Kidney (tissue), 13 donors: ENCODE measurements at regions not wholly inside any gene's neighbourhood (a gene's known extent, or its start where the extent isn't known, plus 50 kb on each side); places are given as distances from the start of the nearest gene placed in this dataset.

Experiments used
- DNase-seq, 5 donors: peaks; one replicate each; pipeline ENCODE4 v3.0.0-alpha.2; 2013 to 2020
- FAIRE-seq: peaks from 2 replicates; lab custom pipeline; 2012; peaks lifted over from hg19 to GRCh38; lab: Jason Lieb, UNC
- H3K27ac ChIP-seq, 2 donors: one replicate each; pipeline ENCODE4 v1.7.0; 2013; ENCODE audit warnings: low read depth in 2 of 2, low read length in 2 of 2, inconsistent platforms in 1 of 2
- H3K27me3 ChIP-seq: one replicate; pipeline ENCODE4 v1.7.1; 2013; ENCODE audit warnings: low read length, inconsistent platforms; ENCODE audit not compliant: control insufficient read depth, insufficient read depth
- H3K36me3 ChIP-seq, 3 donors: one replicate each; pipeline versions ENCODE4 v1.7.0 to v1.7.1; 2013; ENCODE audit warnings: low read length in 3 of 3, control low read depth in 1 of 3, inconsistent platforms in 1 of 3; ENCODE audit not compliant: insufficient read depth in 3 of 3, control insufficient read depth in 2 of 3
- H3K4me1 ChIP-seq, 3 donors: one replicate each; pipeline versions ENCODE4 v1.7.0 to v1.7.1; 2013; ENCODE audit warnings: low read length in 3 of 3, inconsistent platforms in 1 of 3, low read depth in 1 of 3; ENCODE audit not compliant: control insufficient read depth in 2 of 3, insufficient read depth in 2 of 3
- H3K4me3 ChIP-seq, 3 donors: one replicate each; pipeline versions ENCODE4 v1.7.0 to v1.8.1; 2013; ENCODE audit warnings: low read length in 3 of 3, control low read depth in 1 of 3, inconsistent platforms in 1 of 3
- H3K9ac ChIP-seq, 3 donors: one replicate each; pipeline versions ENCODE4 v1.7.0 to v1.7.1; 2013; ENCODE audit warnings: low read length in 3 of 3, control low read depth in 1 of 3, inconsistent platforms in 1 of 3
- H3K9me3 ChIP-seq, 3 donors: one replicate each; pipeline versions ENCODE4 v1.7.0 to v1.7.1; 2013; ENCODE audit warnings: low read length in 3 of 3, control low read depth in 1 of 3, inconsistent platforms in 1 of 3; ENCODE audit not compliant: control insufficient read depth in 2 of 3, insufficient read depth in 1 of 3
- intact Hi-C: fragments of 100-400 bp; cut with DNase I; formaldehyde crosslinking; loops from one replicate; pipeline ENCODE4 v1.11.1; 2022
- TF ChIP-seq, protein P1 (sequence below): IDR thresholded peaks from 3 replicates; pipeline ENCODE4 v1.5.1; 2012; ENCODE audit warnings: mild to moderate bottlenecking, moderate library complexity, borderline replicate concordance; ENCODE audit not compliant: insufficient read depth; ENCODE audit errors: extremely low read depth
- donor health status: control.
- donor health status: control.
- donor health status: control.
- donor health status: control.
- donor health status: control.
- donor health status: DM: yes; HTN: yes; CAD: no.
- donor health status: Normal renal cell carcinoma (clear cell type).

DNA sequence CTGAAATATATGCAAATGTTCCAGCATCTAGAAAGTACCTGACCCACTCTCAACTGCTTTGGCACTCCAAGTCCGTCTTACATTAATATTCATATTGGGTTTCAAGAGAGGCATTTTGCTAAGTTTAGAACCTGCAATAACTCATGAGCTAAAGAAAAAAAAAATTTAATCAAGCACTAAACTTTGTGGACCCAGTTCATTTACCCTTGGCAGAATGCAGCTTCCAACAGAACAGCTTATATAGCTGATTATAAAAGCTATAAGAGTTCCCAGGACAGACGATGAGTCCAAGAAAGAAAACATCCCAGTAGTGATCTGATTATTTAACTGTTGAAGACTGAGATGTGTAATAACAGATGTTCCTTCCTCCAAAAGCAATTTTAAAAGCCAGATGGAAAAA lies 592.0 kb downstream of the KCNH5 start:
- DNase-seq (no peak), FAIRE-seq (no peak)
- H3K4me1 ChIP-seq: no peaks in the 10 kb centered on the region
- no peaks in the 10 kb centered on the region for H3K27me3 ChIP-seq
- no peaks in the 10 kb centered on the region for H3K36me3 ChIP-seq
- no peaks in the 10 kb centered on the region for H3K9me3 ChIP-seq
- intact Hi-C loops: no loop called here
- no peak overlapping the region for H3K9ac ChIP-seq
- no peak overlapping the region for H3K27ac ChIP-seq
- TF ChIP-seq, protein P1, sequence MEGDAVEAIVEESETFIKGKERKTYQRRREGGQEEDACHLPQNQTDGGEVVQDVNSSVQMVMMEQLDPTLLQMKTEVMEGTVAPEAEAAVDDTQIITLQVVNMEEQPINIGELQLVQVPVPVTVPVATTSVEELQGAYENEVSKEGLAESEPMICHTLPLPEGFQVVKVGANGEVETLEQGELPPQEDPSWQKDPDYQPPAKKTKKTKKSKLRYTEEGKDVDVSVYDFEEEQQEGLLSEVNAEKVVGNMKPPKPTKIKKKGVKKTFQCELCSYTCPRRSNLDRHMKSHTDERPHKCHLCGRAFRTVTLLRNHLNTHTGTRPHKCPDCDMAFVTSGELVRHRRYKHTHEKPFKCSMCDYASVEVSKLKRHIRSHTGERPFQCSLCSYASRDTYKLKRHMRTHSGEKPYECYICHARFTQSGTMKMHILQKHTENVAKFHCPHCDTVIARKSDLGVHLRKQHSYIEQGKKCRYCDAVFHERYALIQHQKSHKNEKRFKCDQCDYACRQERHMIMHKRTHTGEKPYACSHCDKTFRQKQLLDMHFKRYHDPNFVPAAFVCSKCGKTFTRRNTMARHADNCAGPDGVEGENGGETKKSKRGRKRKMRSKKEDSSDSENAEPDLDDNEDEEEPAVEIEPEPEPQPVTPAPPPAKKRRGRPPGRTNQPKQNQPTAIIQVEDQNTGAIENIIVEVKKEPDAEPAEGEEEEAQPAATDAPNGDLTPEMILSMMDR: no peak
- H3K4me3 ChIP-seq: no peak overlapping the region

DNA sequence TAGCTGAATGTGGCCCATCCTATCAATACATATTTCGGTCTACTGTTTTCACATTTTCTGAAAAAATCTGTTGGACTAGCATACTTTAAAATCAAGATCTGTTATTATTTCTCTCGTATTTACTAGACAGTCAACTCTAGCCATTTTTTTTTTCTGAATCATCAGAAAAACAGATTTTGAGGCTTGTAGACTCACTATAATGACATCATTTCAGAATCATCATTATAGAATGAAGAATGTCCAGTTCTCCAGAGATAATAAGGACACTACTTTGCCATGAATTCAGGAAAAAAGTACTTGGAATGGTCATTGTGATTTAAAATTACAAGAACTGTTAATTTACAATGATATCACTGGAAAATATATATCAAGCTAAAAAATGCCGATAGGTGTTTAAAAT lies 589.8 kb downstream of the KCNH5 start:
- no peak for FAIRE-seq
- DNase-seq: no peak
- H3K4me3 ChIP-seq: no peak overlapping the region
- TF ChIP-seq, protein P1: no peak
- H3K9ac ChIP-seq: no peak overlapping the region
- no peaks in the 10 kb centered on the region for H3K36me3 ChIP-seq
- intact Hi-C loops: no loop called here
- H3K27me3 ChIP-seq: no peaks in the 10 kb centered on the region
- H3K27ac ChIP-seq: no peak overlapping the region
- H3K9me3 ChIP-seq: no peaks in the 10 kb centered on the region
- H3K4me1 ChIP-seq: no peaks in the 10 kb centered on the region

DNA sequence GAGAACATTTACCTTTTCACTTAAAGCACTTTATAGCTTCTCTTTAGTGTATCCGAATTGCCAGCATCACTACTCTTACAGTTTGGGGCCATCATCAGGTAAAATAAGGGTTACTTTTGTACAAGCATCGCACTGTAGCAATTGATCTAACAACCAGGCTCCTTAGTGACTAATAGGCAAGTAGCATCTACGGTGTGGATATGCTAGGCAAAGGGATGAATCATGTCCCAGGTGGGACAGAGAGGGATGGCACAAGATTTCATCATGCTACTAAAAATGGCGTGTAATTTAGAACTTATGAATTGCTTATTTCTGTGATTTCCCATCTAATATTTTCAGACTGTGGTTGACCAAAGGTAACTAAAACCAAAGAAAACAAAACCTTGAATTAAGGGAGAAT lies 582.3 kb downstream of the KCNH5 start:
- TF ChIP-seq, protein P1: no peak
- H3K9me3 ChIP-seq: no peaks in the 10 kb centered on the region
- H3K4me1 ChIP-seq: no peaks in the 10 kb centered on the region
- no peak overlapping the region for H3K4me3 ChIP-seq
- H3K27ac ChIP-seq: no peak overlapping the region
- DNase-seq (no peak), FAIRE-seq (no peak)
- no peaks in the 10 kb centered on the region for H3K36me3 ChIP-seq
- intact Hi-C loops: no loop called here
- H3K27me3 ChIP-seq: no peaks in the 10 kb centered on the region
- H3K9ac ChIP-seq: no peak overlapping the region

DNA sequence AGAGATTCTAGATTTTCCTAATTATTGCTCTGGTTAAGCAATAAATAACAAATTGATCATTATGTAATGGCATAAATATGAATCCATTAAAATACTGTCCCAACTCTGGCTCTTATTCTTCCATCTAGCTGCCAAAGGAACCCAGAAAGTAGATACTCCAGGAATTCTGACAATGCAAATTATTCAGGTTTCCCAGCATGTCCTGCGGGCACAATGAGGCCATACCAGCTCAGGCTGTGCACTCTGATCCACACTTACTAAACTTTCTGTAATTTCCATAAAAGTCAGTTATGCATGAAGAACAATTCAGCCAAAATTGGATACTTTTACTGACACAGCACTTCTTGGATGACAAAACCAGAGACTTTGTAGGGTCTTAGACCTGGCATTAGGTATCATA lies 576.3 kb downstream of the KCNH5 start:
- H3K4me1 ChIP-seq: no peaks in the 10 kb centered on the region
- FAIRE-seq (no peak), DNase-seq (peak in 2 of 5 donors; percentile 15 to 29)
- H3K9ac ChIP-seq: no peak overlapping the region
- no peaks in the 10 kb centered on the region for H3K9me3 ChIP-seq
- intact Hi-C loops: no loop called here
- H3K36me3 ChIP-seq: no peaks in the 10 kb centered on the region
- TF ChIP-seq, protein P1: no peak
- no peak overlapping the region for H3K27ac ChIP-seq
- H3K4me3 ChIP-seq: no peak overlapping the region
- H3K27me3 ChIP-seq: no peaks in the 10 kb centered on the region
